ENCODE measurements at regions not wholly inside any gene's neighbourhood (a gene's known extent, or its start where the extent isn't known, plus 50 kb on each side); places are given as distances from the start of the nearest gene placed in this dataset.
"Not testable (repeated sequence)": the region's sequence is repeated elsewhere in the genome, so short reads cannot be mapped to it uniquely, and the experiment has no call there.

- no peak for DNase-seq
Observed at GRCh38 chr4:11813951-11814446, 385.3 kb upstream of the HS3ST1 start.

DNA sequence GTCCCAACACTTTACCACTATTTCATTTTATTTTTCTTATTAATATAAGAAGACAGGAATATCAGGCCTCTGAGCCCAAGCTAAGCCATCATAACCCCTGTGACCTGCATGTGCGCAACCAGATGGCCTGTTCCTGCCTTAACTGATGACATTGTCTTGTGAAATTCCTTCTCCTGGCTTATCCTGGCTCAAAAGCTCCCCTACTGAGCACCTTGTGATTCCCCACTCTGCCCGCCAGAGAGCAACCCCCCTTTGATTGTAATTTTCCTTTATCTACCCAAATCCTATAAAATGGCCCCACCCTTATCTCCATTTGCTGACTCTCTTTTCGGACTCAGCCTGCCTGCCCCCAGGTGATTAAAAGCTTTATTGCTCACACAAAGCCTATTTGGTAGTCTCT lies 382.8 kb upstream of the HS3ST1 start:
- not testable (repeated sequence) for DNase-seq

- DNase-seq, result no peak
Observed at GRCh38 chr4:11805842-11806241, 377.1 kb upstream of the HS3ST1 start.

- no peak for DNase-seq
Observed at GRCh38 chr4:11801466-11802446, 373.1 kb upstream of the HS3ST1 start.

GRCh38 chr4:11799196-11799595 lies 370.5 kb upstream of the HS3ST1 start:
- no peak for DNase-seq

GRCh38 chr4:11791797-11792196 lies 363.1 kb upstream of the HS3ST1 start:
- no peak for DNase-seq

DNA sequence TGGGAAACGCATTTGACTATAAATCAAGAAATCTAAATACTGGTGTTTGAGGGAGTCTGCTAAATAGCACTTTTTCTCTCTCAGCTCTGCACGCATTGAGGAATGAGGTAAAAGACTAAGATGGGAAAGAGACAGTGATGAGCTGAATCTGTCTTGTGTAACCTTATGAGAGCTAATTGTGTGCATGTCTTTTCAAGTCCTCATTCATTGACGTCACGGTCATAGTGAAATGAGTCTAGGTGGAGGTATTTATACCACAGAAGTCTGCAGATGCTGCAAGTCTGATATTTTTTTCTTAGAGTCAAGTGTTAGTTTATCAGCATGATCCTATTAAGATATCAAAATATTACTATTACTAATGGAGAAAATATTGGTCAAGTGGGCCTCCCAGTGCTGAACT lies 361.5 kb upstream of the HS3ST1 start:
- no peak for DNase-seq

DNA sequence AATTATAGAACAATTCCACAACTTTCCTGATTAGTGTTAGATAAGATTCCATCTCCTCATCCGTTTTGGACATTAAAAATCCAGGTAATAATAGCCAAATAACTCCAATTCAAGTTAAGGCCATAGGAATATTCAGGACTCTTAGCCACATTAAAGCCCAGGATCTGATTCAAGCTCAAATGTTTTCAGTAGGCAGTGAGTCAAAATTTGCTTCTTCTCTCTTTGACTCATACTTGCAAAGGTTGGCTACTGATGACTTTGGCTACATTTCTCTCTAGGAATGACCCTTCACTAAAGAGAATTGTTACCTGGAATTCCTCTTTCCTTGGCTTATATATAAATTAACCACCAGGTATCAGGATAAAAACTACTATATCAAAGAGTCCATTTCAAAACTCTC lies 354.9 kb upstream of the HS3ST1 start:
- DNase-seq, result no peak

GRCh38 chr4:11782859-11783258 lies 354.2 kb upstream of the HS3ST1 start:
- no peak for DNase-seq

GRCh38 chr4:11777447-11777846 lies 348.8 kb upstream of the HS3ST1 start:
- DNase-seq, result no peak

DNA sequence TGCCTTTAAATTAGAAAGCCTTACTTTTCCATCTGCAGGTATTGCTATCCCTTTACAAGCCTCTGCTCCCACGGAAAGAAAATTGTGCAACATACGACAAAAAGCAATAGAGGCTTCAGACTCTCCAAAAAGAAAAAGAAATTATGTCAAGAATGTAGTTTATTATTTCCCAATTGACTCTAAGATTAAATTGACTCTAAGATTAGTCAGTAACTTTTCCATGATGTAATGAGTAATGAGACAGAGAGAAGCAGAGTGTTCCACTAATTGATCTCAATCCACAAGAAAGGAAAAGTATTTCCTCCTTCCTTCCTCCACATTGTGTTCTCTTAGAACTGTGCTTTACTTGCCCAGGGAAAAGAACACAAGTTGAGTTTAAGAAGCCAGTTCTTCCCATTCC lies 345.7 kb upstream of the HS3ST1 start:
- no peak for DNase-seq

DNA sequence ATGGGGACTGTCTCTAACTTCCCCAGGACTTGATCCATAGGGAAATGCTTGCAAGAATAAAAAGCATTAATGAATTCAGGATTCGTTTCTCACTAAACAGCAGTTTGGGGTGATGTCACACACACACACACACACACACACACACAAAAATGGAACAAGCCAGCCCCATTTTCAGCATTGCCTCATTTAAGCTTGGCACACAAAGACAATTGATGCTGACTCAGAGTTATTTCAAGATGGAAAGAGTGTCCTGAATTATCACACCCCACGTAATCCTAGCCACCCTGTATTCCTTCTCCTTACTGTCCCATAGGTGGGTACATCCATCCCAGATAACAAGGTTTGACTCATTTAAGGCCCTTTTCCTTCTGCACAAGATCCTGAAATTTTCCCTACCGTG lies 345.1 kb upstream of the HS3ST1 start:
- no peak for DNase-seq

- peak; percentile 24 for DNase-seq
Observed at GRCh38 chr4:11769434-11769833, 340.7 kb upstream of the HS3ST1 start.

- no peak for DNase-seq
Observed at GRCh38 chr4:11768251-11768972, 339.7 kb upstream of the HS3ST1 start.

GRCh38 chr4:11765849-11766453 lies 337.3 kb upstream of the HS3ST1 start:
- DNase-seq, result no peak

- DNase-seq, result no peak
Observed at GRCh38 chr4:11748164-11748872, 319.6 kb upstream of the HS3ST1 start.

DNA sequence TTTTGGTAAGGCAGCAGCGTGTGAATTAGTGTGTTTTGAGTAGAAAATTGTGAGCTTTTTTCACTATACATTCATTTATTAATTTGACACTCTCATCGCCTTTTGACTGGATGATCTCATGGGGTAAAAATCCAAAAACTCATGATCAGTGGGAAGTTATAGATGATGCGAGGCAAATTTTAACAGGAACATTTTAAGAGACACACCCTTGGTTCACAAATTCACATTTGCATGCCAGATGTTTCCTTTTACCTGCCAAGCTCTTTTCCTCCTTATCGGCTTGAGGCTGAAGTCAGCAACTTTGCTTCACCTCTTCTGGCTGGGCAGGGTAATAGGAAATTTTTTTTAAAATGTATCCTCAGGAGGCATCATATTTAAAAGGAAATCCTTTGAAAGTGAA lies 318.0 kb upstream of the HS3ST1 start:
- DNase-seq, result no peak

- no peak for DNase-seq
Observed at GRCh38 chr4:11743976-11744375, 315.3 kb upstream of the HS3ST1 start.

DNA sequence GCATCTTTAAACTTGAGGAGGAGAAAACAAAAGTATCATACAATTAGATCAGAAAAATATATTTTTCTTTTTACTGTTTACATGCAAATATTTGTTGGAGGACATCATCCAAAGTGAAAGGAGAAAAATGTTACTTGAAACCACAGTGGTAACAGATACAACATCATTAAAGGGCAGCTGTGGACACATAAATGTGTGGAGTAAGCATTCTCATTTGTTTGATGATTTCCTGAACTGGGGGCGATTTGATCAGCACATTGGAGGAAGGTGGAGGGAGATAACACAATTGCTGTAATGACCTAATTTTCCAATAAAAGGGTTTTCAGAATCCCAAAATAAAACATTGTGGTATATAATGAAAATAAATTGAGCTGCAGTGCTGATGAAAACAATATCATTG lies 314.5 kb upstream of the HS3ST1 start:
- no peak for DNase-seq

DNA sequence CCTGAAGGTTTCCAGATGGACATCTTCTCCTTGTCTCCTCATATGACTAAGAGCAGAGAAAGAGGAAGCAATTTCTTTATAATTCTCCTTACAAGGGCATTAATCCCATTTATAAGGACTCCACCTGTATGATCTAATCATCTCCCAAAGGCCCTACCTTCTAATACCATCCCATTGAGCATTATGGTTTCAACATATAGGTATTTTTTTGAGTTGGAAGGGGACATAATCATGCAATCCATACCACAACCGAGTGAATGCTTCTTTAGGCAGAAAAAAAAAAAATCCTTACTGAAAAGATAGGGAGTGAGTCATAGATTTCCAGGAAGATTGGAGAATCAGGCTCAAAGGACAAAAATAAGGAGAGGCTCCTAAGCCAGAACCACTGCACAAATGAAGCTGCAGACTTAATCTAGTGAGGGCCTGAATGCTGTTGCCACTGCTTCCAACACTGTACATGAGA lies 312.5 kb upstream of the HS3ST1 start:
- no peak for DNase-seq

- no peak for DNase-seq
Observed at GRCh38 chr4:11739992-11740391, 311.3 kb upstream of the HS3ST1 start.

DNA sequence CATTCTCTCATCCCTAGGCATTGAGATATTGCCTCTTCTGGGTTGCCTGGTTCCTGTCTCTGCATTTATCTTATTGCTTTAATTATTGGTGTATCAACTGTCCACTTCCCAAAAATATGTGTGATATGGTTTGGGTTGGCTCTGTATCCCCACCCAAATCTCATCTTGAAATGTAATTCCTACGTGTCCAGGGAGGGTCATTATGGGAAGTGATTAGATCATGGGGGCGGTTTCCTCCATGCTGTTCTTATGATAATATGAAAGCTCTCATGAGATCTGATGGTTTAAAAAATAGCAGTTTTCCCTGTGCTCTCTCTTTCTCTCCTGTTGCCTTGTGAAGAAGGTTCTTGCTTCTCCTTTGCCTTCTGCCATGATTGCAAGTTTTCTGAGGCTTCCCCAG lies 308.3 kb upstream of the HS3ST1 start:
- DNase-seq, result no peak

DNA sequence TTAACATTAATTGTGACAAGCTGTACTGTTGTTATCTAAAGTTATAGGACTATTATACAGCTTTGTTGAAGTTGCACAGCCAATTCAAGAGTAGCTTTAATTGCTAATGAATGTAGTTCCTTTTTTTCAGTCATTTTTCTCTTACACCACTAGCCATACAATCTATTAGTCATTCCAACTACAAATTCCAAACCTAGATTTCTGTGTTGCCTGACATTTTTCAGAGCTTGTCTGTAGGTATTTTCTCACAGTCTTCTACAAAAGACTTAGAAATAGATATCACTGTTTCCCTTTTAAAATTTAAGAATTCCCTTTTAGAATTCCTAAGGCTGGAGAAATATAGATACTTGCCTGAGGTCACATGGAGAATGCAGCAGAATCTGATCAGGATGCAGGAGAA lies 307.0 kb upstream of the HS3ST1 start:
- DNase-seq, result no peak

Measured in femur (tissue), 1 donor.